H1 (cell line): ENCODE measurements at regions not wholly inside any gene's neighbourhood (a gene's known extent, or its start where the extent isn't known, plus 50 kb on each side); places are given as distances from the start of the nearest gene placed in this dataset.
A peak's percentile ranks its signal among the peaks of the same experiment; 100 is the strongest.

Experiments used
- CTCF ChIA-PET: fragments of 300-600 bp; sonication (Branson Sonifier 250); formaldehyde crosslinking; loops from one replicate; lab custom pipeline; 2021; ENCODE audit not compliant: partially characterized antibody; lab: Charles Lee
- POLR2A ChIA-PET: fragments of 300-600 bp; sonication (Branson Sonifier 250); formaldehyde crosslinking; loops from one replicate; lab custom pipeline; 2021; ENCODE audit warnings: inconsistent platforms; ENCODE audit not compliant: partially characterized antibody; lab: Charles Lee
- DNase-seq, 2 experiments: peaks; one replicate each; pipeline versions ENCODE4 v3.0.0 to v3.0.0-alpha.2; 2010 to 2022; ENCODE audit warnings: low spot score in 2 of 2, low read depth in 1 of 2, mixed read lengths in 1 of 2
- FAIRE-seq: peaks from 2 replicates; lab custom pipeline; 2011; peaks lifted over from hg19 to GRCh38; lab: Jason Lieb, UNC
- H2AFZ ChIP-seq: 2 replicates; pipeline ENCODE4 v1.8.1; 2012; ENCODE audit warnings: low read length, inconsistent platforms
- H2AK5ac ChIP-seq: 2 replicates; pipeline ENCODE4 v1.6.1; 2013; ENCODE audit warnings: low read depth, low read length
- H2BK120ac ChIP-seq: replicated peaks from 2 replicates; pipeline ENCODE3; 2013; ENCODE audit warnings: low read depth, low read length, inconsistent platforms
- H2BK12ac ChIP-seq: 2 replicates; pipeline ENCODE4 v1.6.1; 2013; ENCODE audit warnings: low read depth, low read length
- H2BK15ac ChIP-seq: 2 replicates; pipeline ENCODE4 v1.6.1; 2013; ENCODE audit warnings: low read length
- H2BK20ac ChIP-seq: 2 replicates; pipeline ENCODE4 v1.6.1; 2013; ENCODE audit warnings: low read length
- H2BK5ac ChIP-seq: 2 replicates; pipeline ENCODE4 v1.6.1; 2013; ENCODE audit warnings: low read depth, low read length
- H3K14ac ChIP-seq: 2 replicates; pipeline ENCODE4 v1.6.1; 2013; ENCODE audit warnings: inconsistent platforms; ENCODE audit not compliant: insufficient read length
- H3K18ac ChIP-seq: 2 replicates; pipeline ENCODE4 v1.6.1; 2013; ENCODE audit warnings: low read length; ENCODE audit errors: extremely low read depth
- H3K23ac ChIP-seq: 2 replicates; pipeline ENCODE4 v1.6.1; 2013; ENCODE audit warnings: inconsistent platforms; ENCODE audit not compliant: insufficient read length
- H3K23me2 ChIP-seq: 2 replicates; pipeline ENCODE4 v1.6.1; 2013; ENCODE audit warnings: low read depth, low read length
- H3K27ac ChIP-seq: 2 replicates; pipeline ENCODE4 v1.6.1; 2011; ENCODE audit warnings: low read depth, low read length, inconsistent platforms
- H3K27me3 ChIP-seq, 4 experiments: replicated peaks in 1 of 4; 1 replicate in 1 of 4; 2 replicates in 3 of 4; pipeline versions ENCODE4 v1.6.1 to v1.8.1; 2011 to 2013; ENCODE audit warnings: low read length in 3 of 4, mild to moderate bottlenecking in 3 of 4, inconsistent platforms in 2 of 4, mixed read lengths in 2 of 4, moderate library complexity in 1 of 4; ENCODE audit not compliant: control insufficient read depth in 3 of 4, insufficient read depth in 3 of 4; ENCODE audit errors: extremely low read depth in 1 of 4
- H3K36me3 ChIP-seq, 4 experiments: 2 replicates each; pipeline versions ENCODE4 v1.6.1 to v1.8.1; 2011 to 2013; ENCODE audit warnings: mild to moderate bottlenecking in 4 of 4, low read length in 3 of 4, moderate library complexity in 2 of 4, control low read depth in 1 of 4, inconsistent platforms in 1 of 4; ENCODE audit not compliant: insufficient read depth in 4 of 4, control insufficient read depth in 2 of 4
- H3K4ac ChIP-seq: replicated peaks from 2 replicates; pipeline ENCODE3; 2013; ENCODE audit warnings: low read length, low read depth, mixed read lengths, inconsistent platforms; ENCODE audit not compliant: insufficient read length
- H3K4me1 ChIP-seq, 4 experiments: replicated peaks in 1 of 4; 1 replicate in 1 of 4; 2 replicates in 3 of 4; pipeline versions ENCODE4 v1.6.1 to v1.8.1; 2011 to 2013; ENCODE audit warnings: low read length in 3 of 4, inconsistent platforms in 2 of 4, mixed read lengths in 1 of 4; ENCODE audit not compliant: insufficient read depth in 4 of 4, control insufficient read depth in 3 of 4
- H3K4me2 ChIP-seq, 2 experiments: 2 replicates each; pipeline versions ENCODE4 v1.6.1 to v1.8.1; 2011 to 2013; ENCODE audit warnings: low read depth in 2 of 2, low read length in 2 of 2, control low read depth in 1 of 2, inconsistent platforms in 1 of 2, mild to moderate bottlenecking in 1 of 2; ENCODE audit not compliant: insufficient read depth in 1 of 2
- H3K4me3 ChIP-seq, 4 experiments: fragments of 200-600, 300-600 bp in 1 of 4; sonication (generic), shearing (Covaris generic), sonication (Bioruptor Twin) in 1 of 4; 2 replicates each; pipeline versions ENCODE4 v1.5.1 to v1.8.1; 2011 to 2016; ENCODE audit warnings: low read length in 4 of 4, low read depth in 3 of 4, control low read depth in 2 of 4, inconsistent platforms in 2 of 4, mild to moderate bottlenecking in 2 of 4, mixed read lengths in 1 of 4, moderate library complexity in 1 of 4; ENCODE audit not compliant: insufficient read depth in 2 of 4; ENCODE audit errors: extremely low read depth in 1 of 4
- H3K56ac ChIP-seq: replicated peaks from 2 replicates; pipeline ENCODE3; 2013; ENCODE audit warnings: low read depth, mild to moderate bottlenecking, mixed read lengths, low read length, inconsistent platforms; ENCODE audit not compliant: insufficient read length
- H3K79me1 ChIP-seq: 2 replicates; pipeline ENCODE4 v1.6.1; 2013; ENCODE audit warnings: low read depth, low read length, control low read depth
- H3K79me2 ChIP-seq, 2 experiments: 2 replicates each; pipeline versions ENCODE4 v1.6.1 to v1.8.1; 2012 to 2013; ENCODE audit warnings: low read length in 2 of 2, mild to moderate bottlenecking in 2 of 2, inconsistent platforms in 1 of 2; ENCODE audit not compliant: insufficient read depth in 2 of 2, control insufficient read depth in 1 of 2
- H3K9ac ChIP-seq, 4 experiments: replicated peaks in 1 of 4; 1 replicate in 1 of 4; 2 replicates in 3 of 4; pipeline versions ENCODE4 v1.6.1 to v1.8.1; 2011 to 2013; ENCODE audit warnings: low read depth in 3 of 4, low read length in 3 of 4, control low read depth in 2 of 4, mild to moderate bottlenecking in 2 of 4, moderate library complexity in 2 of 4, inconsistent platforms in 1 of 4; ENCODE audit errors: extremely low read depth in 1 of 4
- H3K9me3 ChIP-seq, 2 experiments: 2 replicates each; pipeline versions ENCODE4 v1.6.1 to v1.8.1; 2012 to 2013; ENCODE audit warnings: mild to moderate bottlenecking in 2 of 2, moderate library complexity in 2 of 2, control low read depth in 1 of 2, inconsistent platforms in 1 of 2, low read depth in 1 of 2, low read length in 1 of 2, mixed read lengths in 1 of 2; ENCODE audit not compliant: insufficient read depth in 2 of 2
- H4K20me1 ChIP-seq, 2 experiments: replicated peaks in 1 of 2; 2 replicates each; pipeline versions ENCODE3 to v1.8.1; 2011 to 2013; ENCODE audit warnings: inconsistent platforms in 2 of 2, low read length in 2 of 2, mild to moderate bottlenecking in 1 of 2; ENCODE audit not compliant: insufficient read depth in 2 of 2, control insufficient read depth in 1 of 2
- H4K5ac ChIP-seq: 2 replicates; pipeline ENCODE4 v1.6.1; 2013; ENCODE audit warnings: low read length, low read depth, mixed read lengths, inconsistent platforms; ENCODE audit not compliant: insufficient read length
- H4K8ac ChIP-seq: 2 replicates; pipeline ENCODE4 v1.8.0; 2013; ENCODE audit warnings: mild to moderate bottlenecking, moderate library complexity, low read length, inconsistent platforms; ENCODE audit not compliant: insufficient read depth; ENCODE audit errors: extremely low read depth
- H4K91ac ChIP-seq: replicated peaks from 2 replicates; pipeline ENCODE3; 2013; ENCODE audit warnings: low read length, mixed read lengths, inconsistent platforms; ENCODE audit not compliant: insufficient read length
- EZH2 ChIP-seq: fragments of 200-600 bp; sonication (generic); IDR thresholded peaks from 2 replicates; pipeline ENCODE4 v1.7.1; 2012; ENCODE audit warnings: low read depth, mild to moderate bottlenecking, moderate library complexity, low read length, inconsistent platforms; ENCODE audit not compliant: severe bottlenecking
- YY1 ChIP-seq: IDR thresholded peaks from 2 replicates; pipeline ENCODE4 v1.6.1; 2011; ENCODE audit warnings: low read depth, mild to moderate bottlenecking, low read length
- ZNF274 ChIP-seq: IDR thresholded peaks from 2 replicates; pipeline ENCODE4 v1.7.0; 2012; ENCODE audit warnings: low read length, borderline replicate concordance; ENCODE audit errors: extremely low read depth
- WGBS, 2 experiments: shearing (Covaris generic) in 1 of 2; methylation state at CpG; one replicate each; pipeline versions ENCODE4 v1.1.6 to v1.1.7; 2013 to 2015; ENCODE audit warnings: low lambda C conversion rate in 2 of 2, mixed read lengths in 2 of 2, inconsistent platforms in 1 of 2, low coverage in 1 of 2, missing lambda C conversion rate in 1 of 2; ENCODE audit not compliant: insufficient replicate concordance in 2 of 2, insufficient coverage in 1 of 2, insufficient read length in 1 of 2; ENCODE audit errors: extremely low coverage in 1 of 2, missing lambda C conversion rate in 1 of 2; 5-methylcytosine and 5-hydroxymethylcytosine counted together

- Histone ChIP-seq H4K8ac (no peak overlapping the region), H4K20me1 (no peaks in the 10 kb centered on the region), H2BK20ac (no peak overlapping the region), H3K56ac (no peak overlapping the region), H2BK15ac (no peak overlapping the region), H2BK12ac (no peak overlapping the region), H4K5ac (no peak overlapping the region), H3K27ac (no peak overlapping the region), H2AFZ (0 out of 2 replicates have a peak overlapping the region, but pooled peaks have one; percentile 43)
- 92% methylated on average over 7 of the region's 7 CpGs; no CpG with 5 or more reads in 1 of the 2 experiments for WGBS, 2 experiments
- FAIRE-seq: no peak
- POLR2A ChIA-PET: interaction anchor here (0.6 kb wide), 1 partner anchor 238 kb away, joined by 3 read pairs; no protein-coding TSS in a partner anchor
- TF ChIP-seq YY1 (peak; percentile 58; the same call in 1 of the 2 replicates), EZH2 (no peak), ZNF274 (no peak)
- TF ChIP-seq, all 59 proteins: peak for 1
- CTCF ChIA-PET: interaction anchor here (0.6 to 1.5 kb wide), 2 partner anchors 19 to 41 kb away, joined by 3 to 6 read pairs; no protein-coding TSS in a partner anchor
- H2BK120ac ChIP-seq: no peak overlapping the region
- H3K23ac ChIP-seq: no peak overlapping the region
- H3K4ac ChIP-seq: no peak overlapping the region
- H3K4me2 ChIP-seq: no peak overlapping the region
- no peak overlapping the region for H2AK5ac ChIP-seq
- no peak overlapping the region for H4K91ac ChIP-seq
- H3K79me2 ChIP-seq: no peaks in the 10 kb centered on the region
- H3K4me1 ChIP-seq: no peaks in the 10 kb centered on the region
- no peak for DNase-seq
- no peaks in the 10 kb centered on the region for H3K79me1 ChIP-seq
- no peaks in the 10 kb centered on the region for H3K9me3 ChIP-seq
- no peaks in the 10 kb centered on the region for H3K27me3 ChIP-seq
- no peaks in the 10 kb centered on the region; the same call in 1 of the 2 replicates for H3K23me2 ChIP-seq
- no peak overlapping the region for H2BK5ac ChIP-seq
- no peak overlapping the region for H3K9ac ChIP-seq
- no peak overlapping the region for H3K14ac ChIP-seq
- no peaks in the 10 kb centered on the region for H3K36me3 ChIP-seq
- no peak overlapping the region for H3K4me3 ChIP-seq
- H3K18ac ChIP-seq: no peak overlapping the region
Observed at GRCh38 chr4:127578967-127579366, 53.8 kb upstream of the INTU start.
